Large intestine (tissue), 3 donors: ENCODE measurements at regions not wholly inside any gene's neighbourhood (a gene's known extent, or its start where the extent isn't known, plus 50 kb on each side); places are given as distances from the start of the nearest gene placed in this dataset.

Experiments
- DNase-seq, 2 donors: peaks; one replicate each; pipeline versions ENCODE4 v3.0.0 to v3.0.0-alpha.2; 2013
- H3K27ac ChIP-seq: one replicate; pipeline ENCODE4 v1.5.1; 2013; ENCODE audit warnings: low read length
- H3K27me3 ChIP-seq: 2 replicates; pipeline ENCODE4 v1.6.1; 2013; ENCODE audit warnings: low read length; ENCODE audit not compliant: control insufficient read depth, insufficient read depth
- H3K36me3 ChIP-seq: 2 replicates; pipeline ENCODE4 v1.6.1; 2013; ENCODE audit warnings: low read length; ENCODE audit not compliant: control insufficient read depth, insufficient read depth
- H3K4me1 ChIP-seq: one replicate; pipeline ENCODE4 v1.6.1; 2013; ENCODE audit warnings: low read length; ENCODE audit not compliant: control insufficient read depth, insufficient read depth
- H3K4me3 ChIP-seq: one replicate; pipeline ENCODE4 v1.5.1; 2013; ENCODE audit warnings: low read length
- H3K9me3 ChIP-seq: one replicate; pipeline ENCODE4 v1.6.1; 2013; ENCODE audit warnings: mild to moderate bottlenecking, low read depth, low read length, moderate library complexity; ENCODE audit not compliant: control insufficient read depth
- WGBS: methylation state at CpG from one replicate; pipeline ENCODE4 v1.1.5; 2013; ENCODE audit warnings: low lambda C conversion rate; ENCODE audit not compliant: insufficient coverage; 5-methylcytosine and 5-hydroxymethylcytosine counted together

- Histone ChIP-seq H3K9me3 (no peaks in the 10 kb centered on the region), H3K4me1 (no peaks in the 10 kb centered on the region), H3K4me3 (no peak overlapping the region), H3K27ac (no peak overlapping the region), H3K27me3 (no peaks in the 10 kb centered on the region), H3K36me3 (no peaks in the 10 kb centered on the region)
- no peak for DNase-seq
- WGBS = no CpG with 5 or more reads among the region's 5 CpGs
These were observed 216.1 kb upstream of the ROPN1 start for GRCh38 chr3:124207873-124208485.

- Histone ChIP-seq H3K4me1 (no peaks in the 10 kb centered on the region), H3K9me3 (no peaks in the 10 kb centered on the region), H3K27me3 (no peaks in the 10 kb centered on the region), H3K27ac (no peak overlapping the region), H3K4me3 (no peak overlapping the region), H3K36me3 (no peaks in the 10 kb centered on the region)
- WGBS = no CpG with 5 or more reads among the region's 2 CpGs
- DNase-seq = no peak
These were observed 217.5 kb upstream of the ROPN1 start for GRCh38 chr3:124209426-124209825.

GRCh38 chr3:124210899-124211298, 219.0 kb upstream of the ROPN1 start:
- H3K4me1 ChIP-seq = no peaks in the 10 kb centered on the region
- H3K27me3 ChIP-seq = no peaks in the 10 kb centered on the region
- no peak overlapping the region for H3K27ac ChIP-seq
- no peaks in the 10 kb centered on the region for H3K9me3 ChIP-seq
- no peaks in the 10 kb centered on the region for H3K36me3 ChIP-seq
- H3K4me3 ChIP-seq = no peak overlapping the region
- DNase-seq = no peak

GRCh38 chr3:124213641-124214040, 221.7 kb upstream of the ROPN1 start:
- H3K27ac ChIP-seq = no peak overlapping the region
- no peaks in the 10 kb centered on the region for H3K27me3 ChIP-seq
- DNase-seq = no peak
- H3K36me3 ChIP-seq = no peaks in the 10 kb centered on the region
- H3K9me3 ChIP-seq = no peaks in the 10 kb centered on the region
- H3K4me1 ChIP-seq = no peaks in the 10 kb centered on the region
- H3K4me3 ChIP-seq = no peak overlapping the region

GRCh38 chr3:124217542-124217941, 225.6 kb upstream of the ROPN1 start:
- Histone ChIP-seq H3K4me3 (no peak overlapping the region), H3K27me3 (peaks cover 2% of the 10 kb centered on the region), H3K36me3 (no peaks in the 10 kb centered on the region), H3K4me1 (no peaks in the 10 kb centered on the region), H3K9me3 (no peaks in the 10 kb centered on the region), H3K27ac (no peak overlapping the region)
- WGBS = 0% methylated on average over 1 of the region's 3 CpGs
- DNase-seq = peak; percentile 60 to 72

- H3K27ac ChIP-seq = no peak overlapping the region
- whole genome bisulfite sequencing = no CpG with 5 or more reads among the region's 2 CpGs
- H3K27me3 ChIP-seq = peaks cover 2% of the 10 kb centered on the region
- no peaks in the 10 kb centered on the region for H3K36me3 ChIP-seq
- H3K9me3 ChIP-seq = no peaks in the 10 kb centered on the region
- DNase-seq = no peak
- no peaks in the 10 kb centered on the region for H3K4me1 ChIP-seq
- no peak overlapping the region for H3K4me3 ChIP-seq
These were observed 229.5 kb upstream of the ROPN1 start for GRCh38 chr3:124221422-124221821.

GRCh38 chr3:124223853-124224252, 231.9 kb upstream of the ROPN1 start:
- Histone ChIP-seq H3K4me1 (no peaks in the 10 kb centered on the region), H3K36me3 (no peaks in the 10 kb centered on the region), H3K4me3 (no peak overlapping the region), H3K9me3 (no peaks in the 10 kb centered on the region), H3K27me3 (peaks cover 2% of the 10 kb centered on the region), H3K27ac (no peak overlapping the region)
- 33% methylated on average over 1 of the region's 3 CpGs for WGBS
- DNase-seq = no peak

- H3K4me3 ChIP-seq = no peak overlapping the region
- H3K27ac ChIP-seq = no peak overlapping the region
- no peak for DNase-seq
- H3K9me3 ChIP-seq = no peaks in the 10 kb centered on the region
- no CpG with 5 or more reads among the region's 1 CpG for WGBS
- no peaks in the 10 kb centered on the region for H3K4me1 ChIP-seq
- H3K36me3 ChIP-seq = no peaks in the 10 kb centered on the region
- peaks cover 4% of the 10 kb centered on the region for H3K27me3 ChIP-seq
These were observed 235.3 kb upstream of the ROPN1 start for GRCh38 chr3:124227150-124227630.

- 95% methylated on average over 3 of the region's 5 CpGs for WGBS
- H3K27me3 ChIP-seq = peaks cover 7% of the 10 kb centered on the region
- H3K4me3 ChIP-seq = no peak overlapping the region
- H3K4me1 ChIP-seq = no peaks in the 10 kb centered on the region
- no peak for DNase-seq
- no peak overlapping the region for H3K27ac ChIP-seq
- H3K36me3 ChIP-seq = no peaks in the 10 kb centered on the region
- no peaks in the 10 kb centered on the region for H3K9me3 ChIP-seq
These were observed 237.5 kb upstream of the ROPN1 start for GRCh38 chr3:124229420-124229819.

GRCh38 chr3:124229836-124230235, 237.9 kb upstream of the ROPN1 start:
- Histone ChIP-seq H3K4me3 (no peak overlapping the region), H3K27ac (no peak overlapping the region)
- no CpG with 5 or more reads among the region's 2 CpGs for WGBS

GRCh38 chr3:124230432-124230831, 238.5 kb upstream of the ROPN1 start:
- Histone ChIP-seq H3K4me1 (no peaks in the 10 kb centered on the region), H3K36me3 (no peaks in the 10 kb centered on the region), H3K9me3 (no peaks in the 10 kb centered on the region), H3K27ac (no peak overlapping the region), H3K27me3 (peaks cover 7% of the 10 kb centered on the region), H3K4me3 (no peak overlapping the region)
- no peak for DNase-seq
- WGBS = no CpG with 5 or more reads among the region's 6 CpGs

More at GRCh38 chr3:124229836-124230235, 237.9 kb upstream of the ROPN1 start:
- DNase-seq = no peak
- Histone ChIP-seq H3K9me3 (no peaks in the 10 kb centered on the region), H3K4me1 (no peaks in the 10 kb centered on the region), H3K27me3 (peaks cover 7% of the 10 kb centered on the region), H3K36me3 (no peaks in the 10 kb centered on the region)
